ENCODE measurements at regions not wholly inside any gene's neighbourhood (a gene's known extent, or its start where the extent isn't known, plus 50 kb on each side); places are given as distances from the start of the nearest gene placed in this dataset.

DNA sequence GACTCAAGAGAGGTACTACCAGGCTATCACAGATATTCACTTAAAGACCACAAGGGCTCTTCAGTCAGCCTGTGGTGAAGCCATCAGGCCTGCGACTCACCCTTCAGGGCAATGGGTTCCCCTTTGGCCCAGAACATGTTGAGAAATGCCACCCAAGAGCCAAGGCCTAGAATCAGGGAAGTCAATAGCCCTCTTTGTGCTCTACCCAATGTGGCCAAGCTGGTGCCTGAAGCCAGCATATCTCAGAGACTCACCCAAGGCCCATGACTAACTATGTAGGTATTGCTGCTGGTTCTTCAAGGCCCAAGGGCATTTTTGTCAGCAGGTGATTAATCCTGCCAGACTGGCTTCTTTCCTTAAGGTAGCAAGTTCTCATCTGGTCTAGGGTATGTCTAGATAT lies 338.9 kb upstream of the SETBP1 start:
- H3K27me3 Mint-ChIP-seq: no peaks in the 10 kb centered on the region
- peaks cover 15% of the 10 kb centered on the region for H3K9me3 Mint-ChIP-seq
- Histone ChIP-seq H3K27me3 (ENCODE audit: control insufficient read depth in 1 of 2, insufficient read depth in 2 of 2, low read length in 2 of 2) (no peaks in the 10 kb centered on the region), H3K9me3 (ENCODE audit: control insufficient read depth in 1 of 2, insufficient read depth in 1 of 2, low read length in 2 of 2) (no peaks in the 10 kb centered on the region), H3K27ac (ENCODE audit: low read depth in 1 of 2, low read length in 2 of 2) (no peak overlapping the region), H3K4me3 (ENCODE audit: low read length) (no peak overlapping the region), H3K36me3 (ENCODE audit: insufficient read depth, low read length) (no peaks in the 10 kb centered on the region), H3K4me1 (ENCODE audit: insufficient read depth, low read length) (no peaks in the 10 kb centered on the region)
- ATAC-seq (ENCODE audit: poor library complexity) (no peak), DNase-seq (no peak)
- POLR2A ChIA-PET: no interaction called here
- TF ChIP-seq CTCF (IDR thresholded peaks at IDR 0.05): no peak
- no peak overlapping the region for H3K27ac Mint-ChIP-seq
- intact Hi-C loops (cut with DNase I, micrococcal nuclease): no loop called here
- no peaks in the 10 kb centered on the region for H3K36me3 Mint-ChIP-seq (ENCODE audit: low read depth)
- CTCF ChIA-PET: no interaction called here
- H3K4me3 Mint-ChIP-seq: no peak overlapping the region
- no peaks in the 10 kb centered on the region for H3K4me1 Mint-ChIP-seq (ENCODE audit: low read depth)

DNA sequence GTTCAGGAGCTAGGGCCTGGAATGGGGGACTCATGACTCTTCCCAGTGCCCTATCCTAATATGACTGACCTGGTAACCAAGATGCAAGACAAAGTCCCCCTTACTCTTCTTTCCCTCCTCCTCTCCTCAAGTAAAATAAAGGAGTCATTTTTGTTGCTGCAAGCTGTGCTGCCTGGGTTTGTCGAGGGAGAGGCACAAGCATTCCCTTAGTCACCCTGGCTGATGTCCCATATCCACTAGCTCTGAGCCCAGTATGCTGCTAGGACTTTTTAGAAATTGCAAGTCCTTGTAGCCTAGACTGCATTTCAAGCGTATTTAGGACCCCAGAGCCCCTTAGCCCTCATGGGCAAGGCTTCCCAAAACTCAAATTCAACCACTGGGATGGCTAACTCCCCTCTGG lies 338.5 kb upstream of the SETBP1 start:
- Histone ChIP-seq H3K9me3 (ENCODE audit: control insufficient read depth in 1 of 2, insufficient read depth in 1 of 2, low read length in 2 of 2) (no peaks in the 10 kb centered on the region), H3K27ac (ENCODE audit: low read depth in 1 of 2, low read length in 2 of 2) (no peak overlapping the region), H3K27me3 (ENCODE audit: control insufficient read depth in 1 of 2, insufficient read depth in 2 of 2, low read length in 2 of 2) (no peaks in the 10 kb centered on the region), H3K4me1 (ENCODE audit: insufficient read depth, low read length) (no peaks in the 10 kb centered on the region), H3K4me3 (ENCODE audit: low read length) (no peak overlapping the region), H3K36me3 (ENCODE audit: insufficient read depth, low read length) (no peaks in the 10 kb centered on the region)
- no peaks in the 10 kb centered on the region for H3K4me1 Mint-ChIP-seq (ENCODE audit: low read depth)
- POLR2A ChIA-PET: no interaction called here
- TF ChIP-seq CTCF (IDR thresholded peaks at IDR 0.05): no peak
- peaks cover 15% of the 10 kb centered on the region for H3K9me3 Mint-ChIP-seq
- H3K4me3 Mint-ChIP-seq: no peak overlapping the region
- no peak for DNase-seq
- intact Hi-C loops (cut with DNase I, micrococcal nuclease): no loop called here
- no peaks in the 10 kb centered on the region for H3K27me3 Mint-ChIP-seq
- CTCF ChIA-PET: no interaction called here
- H3K36me3 Mint-ChIP-seq (ENCODE audit: low read depth): no peaks in the 10 kb centered on the region
- H3K27ac Mint-ChIP-seq: no peak overlapping the region
- no peak for ATAC-seq (ENCODE audit: poor library complexity)

DNA sequence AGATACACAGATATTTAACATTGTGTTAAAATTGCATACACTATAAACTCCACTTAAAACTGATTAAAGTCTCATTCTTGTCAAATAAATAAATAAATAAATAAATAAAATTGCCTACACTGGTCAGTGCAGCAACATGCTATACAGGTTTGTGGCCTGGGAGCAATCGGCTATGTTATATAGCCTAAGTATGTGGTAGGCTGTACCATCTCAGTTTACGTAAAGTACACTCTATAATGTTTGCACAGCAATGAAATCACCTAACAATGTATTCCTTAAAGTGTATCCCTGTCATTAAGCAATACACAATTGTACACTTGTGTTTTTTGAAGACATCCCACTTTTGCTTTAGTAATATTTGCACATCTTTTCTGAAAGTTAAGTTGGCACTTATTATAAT lies 337.7 kb upstream of the SETBP1 start:
- no peaks in the 10 kb centered on the region for H3K27me3 Mint-ChIP-seq
- CTCF ChIA-PET: no interaction called here
- H3K36me3 ChIP-seq (ENCODE audit: insufficient read depth, low read length): no peaks in the 10 kb centered on the region
- H3K9me3 Mint-ChIP-seq: peaks cover 14% of the 10 kb centered on the region
- H3K27me3 ChIP-seq (ENCODE audit: control insufficient read depth in 1 of 2, insufficient read depth in 2 of 2, low read length in 2 of 2): no peaks in the 10 kb centered on the region
- ATAC-seq (ENCODE audit: poor library complexity) (no peak), DNase-seq (no peak)
- POLR2A ChIA-PET: no interaction called here
- H3K4me1 Mint-ChIP-seq (ENCODE audit: low read depth): no peaks in the 10 kb centered on the region
- no peak overlapping the region for H3K4me3 ChIP-seq (ENCODE audit: low read length)
- H3K27ac Mint-ChIP-seq: no peak overlapping the region
- H3K36me3 Mint-ChIP-seq (ENCODE audit: low read depth): no peaks in the 10 kb centered on the region
- intact Hi-C loops (cut with DNase I, micrococcal nuclease): no loop called here
- no peak overlapping the region for H3K4me3 Mint-ChIP-seq
- TF ChIP-seq CTCF (IDR thresholded peaks at IDR 0.05): no peak
- H3K27ac ChIP-seq (ENCODE audit: low read depth in 1 of 2, low read length in 2 of 2): no peak overlapping the region
- H3K9me3 ChIP-seq (ENCODE audit: control insufficient read depth in 1 of 2, insufficient read depth in 1 of 2, low read length in 2 of 2): no peaks in the 10 kb centered on the region
- H3K4me1 ChIP-seq (ENCODE audit: insufficient read depth, low read length): no peaks in the 10 kb centered on the region
